Posterior vena cava (tissue), 2 donors: ENCODE measurements at regions not wholly inside any gene's neighbourhood (a gene's known extent, or its start where the extent isn't known, plus 50 kb on each side); places are given as distances from the start of the nearest gene placed in this dataset.

Experiments used
- DNase-seq: peaks from one replicate; pipeline ENCODE4 v3.0.0-alpha.2; 2020; ENCODE audit warnings: low spot score
- intact Hi-C, 2 donors: fragments of 100-400 bp; cut with DNase I; formaldehyde crosslinking; loops; one replicate each; pipeline versions ENCODE4 v1.14.1 to v1.14.2; 2022 to 2023
- donor health status: DM: yes; HTN: yes; CAD: no.
- donor health status: DM: yes; HTN: yes; CAD: no.

DNA sequence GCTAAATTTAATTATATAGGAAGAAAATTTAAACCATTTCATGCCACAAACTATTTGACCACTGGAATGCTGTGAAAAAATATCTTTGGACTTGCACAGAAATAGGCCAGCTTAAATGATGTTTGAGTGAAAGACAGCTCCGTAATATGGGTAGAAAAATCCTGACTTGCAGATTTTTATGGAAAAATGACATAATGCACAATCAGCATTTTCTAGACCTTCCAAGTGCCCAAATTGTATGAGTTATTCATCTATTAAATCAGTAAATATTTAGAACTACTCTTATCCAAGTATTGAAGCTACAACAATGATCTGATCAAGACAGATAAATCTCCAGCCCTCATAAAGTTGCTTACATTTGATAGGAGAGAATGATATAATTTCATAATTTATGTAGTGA lies 691.1 kb upstream of the DDX18 start:
- intact Hi-C loops = no loop called here
- DNase-seq = no peak

DNA sequence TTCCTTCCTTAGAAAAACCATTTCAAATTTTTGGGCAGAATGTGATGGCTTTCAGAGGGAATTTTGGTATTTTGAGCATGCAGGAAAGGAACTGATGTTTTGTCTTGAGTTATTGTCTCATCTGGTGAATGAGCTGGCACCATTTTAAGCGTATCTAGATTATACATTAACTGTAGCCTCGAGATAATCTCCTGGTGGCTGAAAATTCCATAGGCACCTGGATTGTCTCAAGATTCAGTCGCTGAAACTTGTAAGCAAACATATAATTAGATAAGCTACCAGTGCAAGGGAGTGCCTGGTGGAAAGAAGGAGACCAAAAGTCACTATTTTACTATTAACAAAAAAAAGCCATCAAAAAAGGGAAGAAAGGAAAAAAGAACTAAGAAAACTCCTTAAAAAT lies 687.8 kb upstream of the DDX18 start:
- no peak for DNase-seq
- intact Hi-C loops = no loop called here

DNA sequence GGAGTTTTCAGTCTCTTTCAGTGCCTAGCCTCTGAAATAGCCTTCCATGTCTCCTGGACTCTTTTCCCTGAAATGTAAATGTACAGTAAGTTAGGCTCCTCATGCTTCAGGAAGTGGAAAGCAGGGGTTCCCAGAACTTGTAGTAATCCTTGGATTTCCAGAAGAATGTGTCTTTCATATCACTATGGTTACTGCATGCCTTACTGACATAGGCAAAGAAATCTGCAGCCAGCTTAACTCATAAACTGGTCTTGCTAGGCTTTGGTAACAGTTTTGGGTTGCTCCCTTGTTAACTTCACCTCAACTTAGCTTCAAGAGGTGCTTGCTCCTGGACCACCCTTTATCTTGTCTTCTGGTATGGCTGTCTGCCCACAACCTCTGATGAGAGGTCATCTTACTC lies 686.8 kb upstream of the DDX18 start:
- no peak for DNase-seq
- intact Hi-C loops = no loop called here

DNA sequence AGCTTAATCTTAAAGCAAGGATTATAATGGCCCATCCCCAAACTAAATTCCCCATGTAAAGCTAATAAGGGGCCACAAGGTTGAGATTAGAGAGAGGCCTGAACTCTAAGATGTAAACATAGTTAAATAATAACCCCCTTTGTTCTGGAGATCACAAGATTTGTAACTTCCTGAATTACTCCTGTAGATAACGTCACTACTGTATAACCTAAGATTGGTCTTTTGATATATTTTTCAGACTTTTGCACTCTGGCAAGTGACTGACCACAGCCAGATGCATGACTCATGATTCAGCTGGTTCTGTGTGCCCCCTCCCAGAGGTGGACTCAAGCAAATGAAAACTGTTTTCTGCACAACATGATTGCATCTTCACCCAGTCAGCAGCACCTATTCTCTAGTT lies 686.0 kb upstream of the DDX18 start:
- DNase-seq = no peak
- intact Hi-C loops = no loop called here

DNA sequence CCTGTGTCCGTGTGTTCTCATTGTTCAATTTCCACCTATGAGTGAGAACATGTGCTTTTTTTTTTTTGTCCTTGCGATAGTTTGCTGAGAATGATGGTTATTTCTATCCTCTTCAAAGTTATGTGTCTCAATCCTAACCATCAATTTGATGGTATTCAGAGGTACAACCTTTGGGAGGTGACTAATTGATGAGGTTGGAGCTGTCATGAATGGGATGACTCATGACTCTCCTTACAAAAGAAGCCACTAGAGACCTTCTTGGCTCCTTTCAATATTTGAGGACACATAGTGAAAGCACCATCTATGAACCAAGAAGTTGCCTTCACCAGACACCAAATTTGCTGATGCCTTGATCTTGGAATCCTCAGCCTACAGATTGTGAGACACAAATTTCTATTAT lies 677.1 kb upstream of the DDX18 start:
- intact Hi-C loops = loop anchor here in 1 of 2 donors (5.0 kb wide), 1 partner anchor 1215 kb away; no protein-coding TSS in a partner anchor
- DNase-seq = no peak

DNA sequence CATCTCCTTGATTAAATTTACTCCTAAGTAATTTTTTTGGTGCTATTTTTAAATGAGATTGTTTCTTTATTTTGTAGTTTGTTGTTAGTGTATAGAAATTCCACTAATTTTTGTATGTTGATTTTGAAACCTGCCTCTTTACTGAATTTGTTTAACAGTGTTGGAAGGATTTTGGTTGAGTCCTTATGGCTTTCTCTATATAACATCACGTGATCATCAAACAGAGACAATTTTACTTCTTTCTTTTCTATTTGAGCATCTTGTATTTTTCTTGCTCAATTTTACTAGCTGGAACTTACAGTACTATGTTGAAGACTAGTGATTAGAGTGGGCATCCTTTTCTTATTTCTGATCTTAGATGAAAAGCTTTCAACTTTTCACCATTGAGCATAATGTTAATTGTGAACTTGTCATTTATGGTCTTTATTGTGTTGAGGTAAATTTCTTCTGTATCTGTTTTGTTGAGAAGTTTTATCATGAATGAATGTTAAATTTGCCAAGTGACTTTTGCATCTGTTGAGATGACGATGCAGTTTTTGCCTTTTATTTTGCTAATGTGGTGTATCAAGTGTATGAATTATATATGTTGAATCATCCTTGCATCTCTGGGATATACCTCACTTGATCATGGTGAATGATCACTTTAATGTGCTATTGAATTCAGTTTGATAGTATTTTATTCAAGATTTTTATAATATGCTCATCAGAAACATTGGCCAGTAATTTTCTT lies 645.3 kb upstream of the DDX18 start:
- no peak for DNase-seq
- intact Hi-C loops = no loop called here

DNA sequence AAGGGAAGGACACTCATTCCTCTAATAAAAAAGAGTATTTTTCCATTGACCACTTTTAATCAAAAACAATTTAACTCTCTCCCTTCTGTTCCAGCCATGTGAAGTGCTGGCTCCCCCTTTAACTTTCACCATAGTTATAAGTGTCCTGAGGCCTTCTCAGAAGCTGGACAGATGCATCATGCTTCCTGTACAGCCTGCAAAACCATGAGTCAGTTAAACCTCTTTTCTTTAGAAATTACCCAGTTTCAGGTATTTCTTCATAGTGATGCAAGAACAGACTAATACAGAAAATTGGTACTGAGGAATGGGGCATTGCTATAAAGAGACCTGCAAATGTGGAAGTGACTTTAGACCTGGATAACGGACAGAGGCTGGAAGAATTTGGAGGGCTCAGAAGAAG lies 643.6 kb upstream of the DDX18 start:
- no peak for DNase-seq
- intact Hi-C loops = no loop called here

DNA sequence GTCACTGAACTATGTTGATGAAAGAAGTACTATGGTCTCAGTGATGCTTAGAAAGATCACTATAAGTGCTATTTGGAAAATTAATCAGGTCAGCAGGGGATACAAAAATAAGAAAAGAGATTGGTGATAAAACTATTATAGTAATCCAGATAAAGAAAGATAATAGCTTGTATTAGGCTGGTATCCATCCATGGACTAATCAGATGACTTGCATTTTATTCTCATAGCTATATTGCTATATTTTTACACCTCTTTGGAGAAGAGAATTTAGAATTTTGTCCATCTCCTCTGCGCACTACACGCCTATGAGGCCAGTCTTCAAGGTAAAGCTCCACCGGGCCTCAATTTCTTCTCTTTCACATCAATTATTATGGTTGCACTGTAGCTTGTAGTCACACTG lies 635.1 kb upstream of the DDX18 start:
- intact Hi-C loops = loop anchor here in 1 of 2 donors (5.0 kb wide), 1 partner anchor 377 kb away; no protein-coding TSS in a partner anchor

DNA sequence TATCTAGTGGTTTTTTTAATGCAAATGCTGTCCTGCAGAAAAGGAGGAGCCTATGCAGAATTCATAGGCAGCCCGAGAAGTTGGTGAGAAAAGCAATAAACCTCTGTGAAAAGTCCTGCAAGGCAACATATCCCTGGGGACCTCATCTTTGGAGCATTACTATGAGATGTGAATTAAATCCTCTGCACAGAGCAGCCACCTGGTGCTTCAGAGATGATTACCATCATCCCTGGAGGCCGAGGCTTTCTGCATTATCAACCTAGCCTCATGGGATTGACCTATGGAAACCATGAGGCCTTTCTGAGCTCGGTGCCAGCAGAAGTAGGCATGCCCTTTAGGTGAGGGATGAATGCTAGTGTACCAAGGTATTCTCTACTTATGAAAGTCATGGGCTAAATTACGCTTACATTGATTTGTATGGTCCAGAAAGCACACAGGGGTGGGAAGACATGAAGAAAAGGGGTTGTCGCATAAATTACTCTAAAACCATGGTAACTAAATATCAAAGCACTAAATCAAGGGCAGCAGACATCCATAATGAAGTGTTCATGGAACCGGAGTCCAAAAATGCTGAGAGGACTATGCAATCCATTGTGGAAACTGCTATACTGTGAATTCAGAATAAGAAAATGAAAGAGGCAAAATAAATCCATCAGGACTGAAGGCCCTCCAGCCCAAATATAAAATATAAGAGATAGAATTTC lies 623.5 kb upstream of the DDX18 start:
- intact Hi-C loops = loop anchor here in 1 of 2 donors (10.0 kb wide), 1 partner anchor 1776 kb away; no protein-coding TSS in a partner anchor
- no peak for DNase-seq

More for the DNA sequence above, 635.1 kb upstream of the DDX18 start:
- no peak for DNase-seq

DNA sequence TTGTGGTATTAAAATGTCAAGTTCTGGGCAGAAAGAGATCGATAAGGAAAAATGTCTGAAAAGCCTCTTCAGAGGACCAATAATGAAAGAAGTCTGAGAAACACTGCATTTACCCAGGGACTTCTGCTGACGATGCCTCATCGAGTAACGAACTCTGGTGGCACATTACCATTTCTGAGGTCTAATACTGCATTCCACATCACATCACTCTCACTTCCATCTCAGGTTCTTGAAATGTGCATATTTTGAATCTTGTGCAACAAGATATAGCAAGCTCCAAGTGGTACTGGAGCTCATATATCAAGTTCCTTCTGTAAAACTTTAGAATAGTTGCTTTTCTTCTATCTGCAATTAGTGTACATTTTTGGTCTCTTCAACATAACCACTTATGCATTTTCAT lies 619.1 kb upstream of the DDX18 start:
- intact Hi-C loops = loop anchor here in 1 of 2 donors (10.0 kb wide), 1 partner anchor 1781 kb away; no protein-coding TSS in a partner anchor
- no peak for DNase-seq

DNA sequence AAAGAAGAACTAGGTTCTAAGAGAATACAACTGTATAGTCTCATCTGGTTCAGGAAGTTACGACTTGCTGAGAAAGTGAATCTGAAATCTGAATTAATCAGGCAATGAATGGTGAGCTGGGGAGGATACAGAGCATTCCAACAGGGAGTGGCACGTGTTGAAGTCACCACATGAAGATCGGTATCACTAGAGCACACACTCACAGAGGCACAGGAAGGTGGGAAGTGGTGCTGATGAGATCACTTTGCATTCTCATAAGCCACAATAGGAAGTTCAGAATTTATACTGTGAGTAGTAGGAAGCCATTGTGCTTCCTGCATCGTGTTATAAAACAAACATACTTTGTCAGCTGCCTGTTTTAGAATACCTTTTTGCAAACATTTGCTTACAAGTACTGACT lies 615.0 kb upstream of the DDX18 start:
- DNase-seq = no peak

DNA sequence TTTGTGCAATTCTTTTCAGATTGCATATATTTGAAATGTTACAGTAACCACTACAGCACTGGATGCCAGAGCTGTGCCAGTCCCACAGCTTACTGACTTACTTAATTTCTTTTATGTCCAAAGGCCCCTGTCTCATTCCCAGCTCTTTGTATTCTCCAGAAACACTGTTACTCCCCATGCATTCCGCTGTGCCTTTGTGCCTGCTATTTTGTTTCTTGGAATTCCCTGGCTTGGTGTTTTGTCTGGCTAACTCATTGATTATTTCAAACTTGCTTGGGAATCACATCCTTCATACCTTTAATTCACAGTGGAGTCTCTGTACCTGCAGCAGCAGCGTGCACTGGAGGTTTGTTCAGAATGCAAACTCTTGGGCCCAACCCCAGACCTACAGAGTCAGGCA lies 601.9 kb upstream of the DDX18 start:
- intact Hi-C loops = no loop called here
- no peak for DNase-seq

More for the DNA sequence above, 615.0 kb upstream of the DDX18 start:
- intact Hi-C loops = loop anchor here in 1 of 2 donors (10.0 kb wide), 1 partner anchor 1785 kb away; no protein-coding TSS in a partner anchor

DNA sequence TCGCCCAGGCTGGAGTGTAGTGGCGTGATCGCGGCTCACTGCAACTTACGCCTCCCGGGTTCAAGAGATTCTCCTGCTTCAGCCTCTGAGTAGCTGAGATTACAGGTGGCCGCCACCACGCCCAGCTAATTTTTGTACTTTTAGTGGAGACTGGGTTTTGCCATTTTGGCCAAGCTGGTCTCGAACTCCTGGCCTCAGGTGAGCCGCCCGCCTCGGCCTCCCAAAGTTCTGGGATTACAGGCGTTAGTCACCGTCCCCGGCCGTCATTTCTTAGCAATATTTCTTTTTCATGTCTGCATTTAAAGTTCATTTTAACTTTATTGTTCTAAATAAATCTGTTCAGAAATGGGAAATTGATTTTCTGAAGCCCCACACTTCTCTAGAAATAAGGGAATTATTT lies 597.3 kb upstream of the DDX18 start:
- intact Hi-C loops = no loop called here
- DNase-seq = no peak

DNA sequence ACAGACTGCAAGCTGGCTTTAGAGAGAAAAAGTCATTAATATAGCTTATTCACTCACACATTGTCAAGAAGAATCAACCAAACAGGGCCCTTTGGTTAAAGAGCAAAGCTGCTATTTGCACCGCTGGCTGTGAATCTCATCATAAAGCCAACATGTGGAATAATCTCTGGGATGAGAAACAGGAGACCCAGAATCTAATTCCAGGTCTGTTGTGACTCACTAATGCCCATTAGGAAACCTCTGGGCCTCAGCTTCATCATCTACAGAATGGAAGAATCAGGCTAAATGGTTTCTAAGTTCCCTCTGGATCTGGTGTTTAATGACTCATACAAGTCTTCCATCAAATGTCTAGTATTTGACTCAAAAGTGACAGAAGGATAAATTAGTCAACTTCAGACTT lies 591.7 kb upstream of the DDX18 start:
- no peak for DNase-seq
- intact Hi-C loops = no loop called here

DNA sequence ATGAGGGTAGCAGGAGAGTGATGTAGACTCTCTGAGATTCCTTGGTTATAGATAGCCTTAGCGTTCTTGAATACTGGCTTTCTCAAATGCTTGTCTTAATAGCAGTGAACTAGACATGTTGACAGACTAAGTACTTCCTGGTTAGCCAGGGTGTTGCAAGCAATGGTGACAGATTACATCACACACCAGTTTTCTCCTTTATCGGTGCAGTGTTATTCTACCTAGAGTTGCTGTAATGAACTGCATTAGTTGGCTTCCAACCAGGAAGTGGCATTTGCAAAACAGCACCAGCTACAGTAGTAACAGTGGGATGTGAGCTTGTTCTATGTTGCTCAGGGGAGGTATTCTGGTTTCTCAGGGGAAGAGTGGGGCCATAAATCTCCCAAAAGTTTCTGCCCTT lies 582.2 kb upstream of the DDX18 start:
- intact Hi-C loops = no loop called here
- DNase-seq = no peak

DNA sequence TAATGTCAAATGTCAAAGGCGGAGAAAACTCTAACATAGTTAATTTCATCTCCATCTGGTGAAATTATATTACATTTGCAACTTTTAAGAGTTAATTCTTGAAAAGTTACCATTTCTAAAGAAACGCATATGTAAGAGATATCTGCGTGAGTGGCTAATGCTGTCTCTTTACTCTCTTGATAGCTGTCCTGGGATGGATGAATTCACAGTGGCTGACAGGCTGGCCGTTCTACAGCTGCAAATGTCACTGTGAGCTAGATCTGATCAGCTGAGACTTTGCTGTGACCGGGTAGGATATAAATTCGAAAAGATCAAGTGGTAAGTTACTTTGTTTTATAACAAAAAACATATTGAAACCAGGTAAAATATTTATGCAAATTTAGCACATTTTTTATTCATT lies 557.1 kb upstream of the DDX18 start:
- intact Hi-C loops = no loop called here
- no peak for DNase-seq

DNA sequence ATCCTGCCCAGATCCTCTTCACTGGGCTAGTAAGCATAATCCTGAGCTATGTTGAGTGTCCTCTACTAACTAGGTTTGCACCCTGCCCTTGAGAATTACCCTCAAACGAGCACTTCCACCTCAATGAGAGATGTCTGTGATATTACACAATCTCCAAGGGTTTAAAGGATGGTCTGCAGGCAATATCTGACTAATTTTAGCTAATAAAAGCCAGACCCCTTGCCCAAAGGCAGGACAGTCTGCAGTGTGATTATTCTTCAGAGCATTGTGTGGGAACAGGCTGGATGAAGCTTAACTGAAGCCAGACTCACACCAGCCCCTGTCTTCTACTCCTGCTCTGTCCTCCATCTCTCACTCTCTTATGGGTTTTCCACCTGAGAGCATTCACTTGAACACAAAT lies 544.9 kb upstream of the DDX18 start:
- intact Hi-C loops = no loop called here
- no peak for DNase-seq

DNA sequence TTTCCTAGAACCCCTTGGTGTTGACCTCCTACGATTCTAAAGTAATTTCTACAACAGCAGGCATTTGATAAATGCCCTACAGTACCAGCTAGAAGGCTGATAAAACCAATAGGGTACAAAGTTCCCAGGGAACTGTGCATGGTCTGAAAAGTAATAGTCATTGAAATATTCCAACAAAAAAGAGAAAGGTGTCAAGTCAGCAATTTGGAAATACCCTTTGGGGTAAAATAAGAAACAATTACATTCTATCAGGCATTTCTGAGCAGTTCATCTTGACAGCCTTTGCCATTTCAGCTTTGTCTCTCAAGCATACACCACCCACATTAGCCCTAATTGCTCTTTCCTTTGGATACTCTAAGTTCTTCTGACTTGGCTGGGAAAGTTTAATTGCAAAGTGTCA lies 542.9 kb upstream of the DDX18 start:
- DNase-seq = no peak

DNA sequence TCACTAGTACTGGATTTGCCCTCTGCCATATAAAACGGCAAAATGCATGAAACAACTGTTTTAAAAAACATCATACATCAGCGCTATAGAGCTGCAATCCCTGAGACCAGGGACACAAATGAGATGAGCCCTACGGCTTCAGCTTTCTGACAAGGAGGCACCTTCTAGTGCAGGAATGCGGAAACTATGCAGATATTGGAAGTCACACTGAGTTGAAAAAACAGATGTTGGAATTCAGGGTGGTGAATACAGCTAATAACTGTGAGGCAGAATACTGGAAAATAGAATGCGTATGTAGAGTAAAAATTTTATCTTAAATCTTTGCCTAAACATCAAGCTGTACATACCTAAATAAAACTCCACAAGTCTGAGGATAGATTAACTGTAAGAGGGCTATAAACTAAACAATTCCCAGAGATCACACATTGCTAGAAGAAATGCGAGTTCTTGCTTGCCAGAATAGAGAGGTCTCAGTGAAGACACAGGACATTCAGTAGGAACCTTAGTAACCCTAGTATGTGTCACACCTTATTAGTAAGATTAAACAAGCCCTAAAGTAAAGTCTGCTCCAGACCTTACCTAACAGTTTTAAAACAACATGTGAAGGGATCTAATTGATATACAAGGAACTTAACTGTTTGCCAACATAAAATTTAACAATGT lies 541.4 kb upstream of the DDX18 start:
- DNase-seq = no peak
- intact Hi-C loops = no loop called here

More for the DNA sequence above, 542.9 kb upstream of the DDX18 start:
- intact Hi-C loops = no loop called here

DNA sequence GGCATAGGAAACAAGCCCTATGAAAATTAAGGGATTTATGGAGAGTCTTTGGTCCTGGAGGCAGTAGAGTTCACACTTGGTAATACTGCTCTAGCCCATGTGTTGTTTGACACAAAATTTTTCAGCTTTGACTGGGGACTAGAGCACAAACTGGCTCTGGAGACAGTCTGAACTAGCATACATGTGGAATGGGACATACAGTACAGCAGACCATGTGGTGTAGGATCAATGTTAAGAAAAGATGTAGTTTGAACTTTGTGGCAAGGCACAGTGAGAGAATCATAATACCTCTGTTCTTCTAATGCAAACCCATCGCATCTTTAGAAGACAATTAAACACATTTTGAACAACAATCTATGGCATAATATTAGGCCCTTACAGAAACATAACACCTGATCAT lies 521.5 kb upstream of the DDX18 start:
- no peak for DNase-seq
- intact Hi-C loops = no loop called here
